ENCODE measurements at regions not wholly inside any gene's neighbourhood (a gene's known extent, or its start where the extent isn't known, plus 50 kb on each side); places are given as distances from the start of the nearest gene placed in this dataset.

DNA sequence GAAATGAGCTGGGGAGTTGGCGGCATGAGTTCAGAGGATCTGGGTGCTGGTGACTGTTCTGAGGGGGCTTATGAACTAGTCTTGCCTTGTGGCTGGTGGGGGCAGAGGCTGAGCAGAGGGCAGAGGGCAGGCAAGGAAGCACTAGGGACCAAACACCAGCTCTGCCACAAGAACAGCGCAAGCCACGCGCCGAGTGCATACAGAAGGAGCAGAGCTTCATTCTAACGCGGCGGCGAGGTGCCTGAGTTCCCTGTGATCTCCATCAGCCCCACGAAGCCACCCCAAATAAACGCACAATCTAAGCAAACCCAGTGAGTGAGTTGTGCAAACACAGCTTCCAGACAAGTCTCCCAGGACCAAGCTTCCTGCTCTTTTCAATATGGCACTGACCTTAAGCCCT, 110.6 kb upstream of the ALDH1B1 start:
- TF ChIP-seq CTCF (IDR thresholded peaks at IDR 0.05; ENCODE audit: low read depth, low read length, missing control alignments) = no peak
- no peak for DNase-seq (ENCODE audit: low read depth)
- no peak overlapping the region for H3K4me3 ChIP-seq (ENCODE audit: low read depth, low read length)

GRCh38 chr9:38281196-38281595, 111.3 kb upstream of the ALDH1B1 start:
- H3K4me3 ChIP-seq (ENCODE audit: low read depth, low read length) = no peak overlapping the region
- no peak for TF ChIP-seq CTCF (IDR thresholded peaks at IDR 0.05; ENCODE audit: low read depth, low read length, missing control alignments)
- no peak for DNase-seq (ENCODE audit: low read depth)

- DNase-seq (ENCODE audit: low read depth) = no peak
- no peak overlapping the region for H3K4me3 ChIP-seq (ENCODE audit: low read depth, low read length)
- no peak for TF ChIP-seq CTCF (IDR thresholded peaks at IDR 0.05; ENCODE audit: low read depth, low read length, missing control alignments)
These were observed 112.2 kb upstream of the ALDH1B1 start for GRCh38 chr9:38280251-38280800.

DNA sequence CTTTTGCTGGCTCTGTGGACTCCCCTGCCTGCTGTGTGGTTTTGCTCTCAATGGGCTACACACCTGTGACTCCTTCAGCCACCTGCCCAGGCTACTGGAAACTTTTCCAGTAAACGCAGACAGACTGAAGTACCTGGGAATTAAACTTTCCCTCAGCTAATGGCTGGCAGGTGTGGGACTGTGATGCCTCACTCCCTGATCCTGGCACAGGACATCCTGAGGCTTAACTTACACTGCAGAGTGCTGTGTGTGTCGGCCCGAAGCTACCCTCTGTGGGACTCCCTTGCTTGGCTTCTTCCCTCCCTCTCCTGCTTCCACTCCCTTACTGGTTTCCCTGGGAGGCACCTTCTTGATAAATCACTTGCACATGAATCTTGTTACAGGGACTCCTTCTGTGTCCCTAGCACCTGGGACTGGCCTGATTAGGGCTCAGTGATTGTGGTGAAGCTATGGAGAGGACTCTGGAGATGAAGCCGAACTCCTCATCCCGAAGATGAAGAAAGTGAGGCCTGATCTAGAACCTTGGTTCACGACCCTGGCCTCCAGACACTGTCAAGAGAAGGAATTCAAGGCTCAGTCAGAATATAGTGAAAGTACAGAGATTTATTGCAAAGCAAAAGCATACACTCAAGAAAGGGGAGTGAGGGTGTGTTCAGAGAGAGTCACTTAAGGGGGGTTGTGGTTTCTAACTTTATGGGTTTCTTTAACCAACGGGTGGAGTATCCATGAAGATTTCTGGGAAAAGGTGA, 113.4 kb upstream of the ALDH1B1 start:
- no peak overlapping the region for H3K4me3 ChIP-seq (ENCODE audit: low read depth, low read length)
- no peak for TF ChIP-seq CTCF (IDR thresholded peaks at IDR 0.05; ENCODE audit: low read depth, low read length, missing control alignments)
- DNase-seq (ENCODE audit: low read depth) = no peak

DNA sequence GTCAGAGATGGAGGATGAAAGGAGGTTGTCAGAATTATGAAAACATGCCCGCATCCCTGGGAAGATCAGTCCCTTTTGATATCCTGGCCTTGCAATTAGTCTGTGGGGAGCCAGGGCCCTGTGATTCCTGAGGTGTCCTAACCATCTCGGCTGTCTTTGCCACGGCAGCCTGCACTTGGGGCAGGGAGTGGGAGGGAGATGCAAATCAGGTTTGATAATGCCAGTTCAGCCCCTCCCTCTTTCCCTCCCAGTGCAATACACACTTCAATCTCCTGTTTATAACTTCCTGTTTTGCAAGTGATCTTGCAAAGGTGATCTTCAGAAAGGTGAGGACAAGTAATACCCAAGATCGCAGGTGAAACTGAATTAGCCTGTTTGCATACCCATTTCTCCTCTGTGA, 114.0 kb upstream of the ALDH1B1 start:
- H3K4me3 ChIP-seq (ENCODE audit: low read depth, low read length) = no peak overlapping the region
- no peak for TF ChIP-seq CTCF (IDR thresholded peaks at IDR 0.05; ENCODE audit: low read depth, low read length, missing control alignments)
- DNase-seq (ENCODE audit: low read depth) = no peak

- no peak for DNase-seq (ENCODE audit: low read depth)
- TF ChIP-seq CTCF (IDR thresholded peaks at IDR 0.05; ENCODE audit: low read depth, low read length, missing control alignments) = no peak
- H3K4me3 ChIP-seq (ENCODE audit: low read depth, low read length) = no peak overlapping the region
These were observed 114.8 kb upstream of the ALDH1B1 start for GRCh38 chr9:38277601-38278200.

Measured in GM12864 (cell line).